GM12865 (cell line): ENCODE measurements at regions not wholly inside any gene's neighbourhood (a gene's known extent, or its start where the extent isn't known, plus 50 kb on each side); places are given as distances from the start of the nearest gene placed in this dataset.

Source experiments
- DNase-seq: peaks from one replicate; pipeline ENCODE4 v3.0.0; 2010; ENCODE audit warnings: low read depth
- H3K4me3 ChIP-seq: 2 replicates; pipeline ENCODE4 v1.5.1; 2011; ENCODE audit warnings: mild to moderate bottlenecking, low read depth, low read length, control low read depth
- CTCF ChIP-seq: IDR thresholded peaks from 2 replicates; pipeline ENCODE4 v1.5.1; 2011; ENCODE audit warnings: low read length, control low read depth, low read depth, inconsistent platforms; ENCODE audit not compliant: insufficient read depth; ENCODE audit errors: missing control alignments

- no peak for TF ChIP-seq CTCF
Observed at GRCh38 chr2:7812231-7812995, 869.4 kb upstream of the ID2 start.

GRCh38 chr2:7813541-7814292 is 868.1 kb upstream of the ID2 start:
- no peak for DNase-seq
- H3K4me3 ChIP-seq, result no peak overlapping the region
- no peak for TF ChIP-seq CTCF

More at GRCh38 chr2:7812231-7812995, 869.4 kb upstream of the ID2 start:
- DNase-seq, result no peak
- no peak overlapping the region for H3K4me3 ChIP-seq

GRCh38 chr2:7815726-7816125 is 866.1 kb upstream of the ID2 start:
- no peak overlapping the region for H3K4me3 ChIP-seq
- no peak for TF ChIP-seq CTCF

GRCh38 chr2:7816233-7816632 is 865.6 kb upstream of the ID2 start:
- TF ChIP-seq CTCF, result no peak
- H3K4me3 ChIP-seq, result no peak overlapping the region
- DNase-seq, result no peak

More at GRCh38 chr2:7815726-7816125, 866.1 kb upstream of the ID2 start:
- no peak for DNase-seq

- H3K4me3 ChIP-seq, result no peak overlapping the region
- no peak for DNase-seq
- no peak for TF ChIP-seq CTCF
Observed at GRCh38 chr2:7816944-7817343, 864.9 kb upstream of the ID2 start.

GRCh38 chr2:7819316-7819715 is 862.5 kb upstream of the ID2 start:
- no peak for DNase-seq
- no peak overlapping the region for H3K4me3 ChIP-seq
- no peak for TF ChIP-seq CTCF

- TF ChIP-seq CTCF, result no peak
- H3K4me3 ChIP-seq, result no peak overlapping the region
- DNase-seq, result no peak
Observed at GRCh38 chr2:7819850-7820249, 862.0 kb upstream of the ID2 start.
